Activated CD4-positive, alpha-beta T cell treated with anti-CD3 and anti-CD28 coated beads, Interleukin-2, amount 10 ng/mL, durations not matched to agents 24 days and 14 days (primary cell): ENCODE measurements at regions not wholly inside any gene's neighbourhood (a gene's known extent, or its start where the extent isn't known, plus 50 kb on each side); places are given as distances from the start of the nearest gene placed in this dataset.

Experiments
- DNase-seq: peaks from one replicate; pipeline ENCODE4 v3.0.0; 2022
- H3K27ac Mint-ChIP-seq: one replicate; pipeline ENCODE4 v1.8.0; 2022; ENCODE audit warnings: mild to moderate bottlenecking, mixed read lengths
- H3K27me3 Mint-ChIP-seq: one replicate; pipeline ENCODE4 v1.8.0; 2022; ENCODE audit warnings: mixed read lengths
- H3K36me3 Mint-ChIP-seq: one replicate; pipeline ENCODE4 v1.8.0; 2022; ENCODE audit warnings: low read depth, mild to moderate bottlenecking, mixed read lengths
- H3K4me1 Mint-ChIP-seq: one replicate; pipeline ENCODE4 v1.8.0; 2021; ENCODE audit warnings: mixed read lengths
- H3K4me3 Mint-ChIP-seq: one replicate; pipeline ENCODE4 v1.8.0; 2022; ENCODE audit warnings: mild to moderate bottlenecking, moderate library complexity, mixed read lengths
- H3K9me3 Mint-ChIP-seq: one replicate; pipeline ENCODE4 v1.8.0; 2021; ENCODE audit warnings: mixed read lengths
- intact Hi-C: fragments of 100-400 bp; cut with micrococcal nuclease; formaldehyde crosslinking; loops from one replicate; pipeline ENCODE4 v1.15.1; 2023

DNA sequence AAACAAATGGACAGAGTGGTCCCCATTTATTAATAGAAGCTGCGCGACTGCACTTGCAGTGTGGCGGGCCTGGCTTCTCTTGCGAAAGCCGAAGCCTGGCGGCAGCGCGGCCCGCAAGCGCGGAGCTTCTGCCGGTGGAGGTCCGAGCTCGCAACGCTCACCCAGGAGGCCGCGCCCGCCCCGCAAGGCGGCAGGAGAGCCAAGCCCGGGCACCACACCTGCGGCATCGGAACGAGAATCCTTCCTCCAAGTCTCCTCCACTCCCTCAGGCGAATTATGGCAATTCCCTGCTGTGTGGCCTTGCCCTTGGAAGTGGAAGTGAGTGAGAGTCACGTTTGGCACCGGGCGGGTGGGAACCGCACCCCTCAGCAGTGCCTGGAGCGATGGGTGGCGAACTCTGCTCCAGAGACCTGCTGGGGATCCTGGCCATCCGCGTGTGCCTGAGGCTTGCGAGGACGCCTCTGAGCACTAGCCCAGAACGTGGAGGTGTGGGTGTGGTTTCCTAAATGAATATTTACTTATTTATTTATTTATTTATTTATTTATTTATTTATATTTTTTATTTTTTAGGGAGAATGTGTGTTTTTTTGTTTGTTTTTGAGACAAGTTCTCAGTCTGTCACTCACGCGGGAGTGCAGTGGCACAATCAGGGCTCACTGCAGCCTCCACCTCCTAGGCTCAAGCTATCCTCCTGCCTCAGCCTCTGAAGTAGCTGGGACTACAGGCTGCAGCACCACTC is 133.7 kb upstream of the UBE2E1 start:
- H3K27ac Mint-ChIP-seq, result no peak overlapping the region
- intact Hi-C loops, result no loop called here
- H3K9me3 Mint-ChIP-seq, result no peaks in the 10 kb centered on the region
- H3K4me3 Mint-ChIP-seq, result no peak overlapping the region
- H3K36me3 Mint-ChIP-seq, result no peaks in the 10 kb centered on the region
- no peak for DNase-seq
- H3K4me1 Mint-ChIP-seq, result no peaks in the 10 kb centered on the region
- peaks cover 31% of the 10 kb centered on the region for H3K27me3 Mint-ChIP-seq

DNA sequence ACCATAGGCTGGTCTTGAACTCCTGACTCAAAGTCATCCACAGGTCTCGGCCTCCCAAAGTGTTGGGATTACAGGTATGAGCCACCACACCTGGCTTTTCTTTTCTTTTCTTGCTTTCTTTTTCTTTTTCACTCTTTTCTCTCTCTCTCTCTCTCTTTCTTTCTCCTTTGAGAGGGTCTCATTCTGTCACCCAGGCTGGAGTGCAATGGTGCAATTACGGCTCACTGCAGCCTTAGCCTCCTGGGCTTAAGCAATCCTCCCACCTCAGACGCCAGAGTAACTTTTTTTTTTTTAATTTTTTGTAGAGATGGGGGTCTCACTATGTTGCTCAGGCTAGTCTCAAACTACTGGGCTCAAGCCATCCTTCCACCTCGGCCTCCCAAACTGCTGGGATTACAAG is 133.1 kb upstream of the UBE2E1 start:
- H3K36me3 Mint-ChIP-seq, result no peaks in the 10 kb centered on the region
- no peaks in the 10 kb centered on the region for H3K4me1 Mint-ChIP-seq
- intact Hi-C loops, result no loop called here

DNA sequence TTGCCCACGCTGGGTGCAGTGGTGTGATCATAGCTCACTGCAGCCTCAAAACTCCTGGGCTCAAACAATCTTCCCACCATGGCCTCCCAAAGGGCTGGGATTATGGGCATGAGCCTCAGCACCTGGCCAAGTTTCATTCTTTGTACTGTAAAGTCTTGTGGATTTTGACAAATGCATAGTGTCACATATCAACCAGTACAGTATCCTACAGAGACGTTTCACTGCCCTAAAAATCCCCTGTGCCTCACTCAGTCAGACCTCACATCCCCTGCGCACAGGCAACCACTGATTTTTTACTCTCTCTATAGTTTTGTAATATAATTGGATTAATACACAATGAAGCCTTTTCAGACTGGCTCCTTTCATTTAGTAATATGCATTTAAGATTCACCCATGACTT is 130.7 kb upstream of the UBE2E1 start:
- Mint-ChIP-seq H3K4me1 (no peaks in the 10 kb centered on the region), H3K9me3 (no peaks in the 10 kb centered on the region), H3K27ac (no peak overlapping the region), H3K4me3 (no peak overlapping the region), H3K27me3 (peaks cover 28% of the 10 kb centered on the region), H3K36me3 (no peaks in the 10 kb centered on the region)
- intact Hi-C loops, result no loop called here
- no peak for DNase-seq

More for the DNA sequence above, 133.1 kb upstream of the UBE2E1 start:
- H3K27ac Mint-ChIP-seq, result no peak overlapping the region
- peaks cover 31% of the 10 kb centered on the region for H3K27me3 Mint-ChIP-seq
- no peak overlapping the region for H3K4me3 Mint-ChIP-seq
- no peaks in the 10 kb centered on the region for H3K9me3 Mint-ChIP-seq
- DNase-seq, result no peak

DNA sequence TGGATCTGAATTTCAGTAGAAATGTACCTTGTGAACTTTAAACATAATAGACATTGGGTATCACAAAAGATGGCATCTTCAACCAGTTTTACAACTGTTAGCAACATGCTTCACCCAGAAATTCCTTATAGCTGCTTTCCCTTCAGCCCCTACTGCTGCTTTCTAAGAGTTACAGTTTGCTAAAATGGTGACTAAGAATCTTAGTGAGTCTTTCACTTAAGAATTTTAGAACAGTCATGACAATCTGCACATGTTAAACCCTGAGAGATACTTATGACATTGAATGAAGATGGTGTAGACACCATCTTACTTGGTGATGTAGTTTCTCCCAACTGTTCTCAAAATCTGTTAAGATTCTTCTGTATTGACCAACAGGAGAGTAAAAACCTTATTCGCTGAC is 129.7 kb upstream of the UBE2E1 start:
- H3K36me3 Mint-ChIP-seq, result no peaks in the 10 kb centered on the region
- peaks cover 3% of the 10 kb centered on the region for H3K9me3 Mint-ChIP-seq
- no peak for DNase-seq
- H3K27me3 Mint-ChIP-seq, result peaks cover 22% of the 10 kb centered on the region
- no peak overlapping the region for H3K4me3 Mint-ChIP-seq
- no peaks in the 10 kb centered on the region for H3K4me1 Mint-ChIP-seq
- intact Hi-C loops, result no loop called here
- H3K27ac Mint-ChIP-seq, result no peak overlapping the region

DNA sequence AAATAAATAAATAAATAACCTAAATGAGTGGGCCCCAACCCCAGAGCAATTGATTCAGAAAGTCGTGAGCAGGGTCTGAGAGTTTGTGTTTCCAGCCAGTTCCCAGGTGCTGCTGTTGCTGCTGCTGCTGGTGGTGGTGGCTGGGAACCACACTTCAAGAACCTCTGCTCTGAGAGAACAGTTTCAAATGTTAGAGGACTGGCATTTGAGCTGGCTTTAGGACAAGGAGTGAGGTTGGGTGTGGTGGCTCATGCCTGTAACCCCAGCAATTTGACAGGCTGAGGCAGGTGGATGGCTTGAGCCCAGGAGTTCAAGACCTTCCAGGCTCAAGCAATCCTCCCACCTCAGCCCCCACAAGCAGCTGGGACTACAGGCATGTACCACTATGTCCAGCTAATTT is 123.1 kb upstream of the UBE2E1 start:
- no peaks in the 10 kb centered on the region for H3K27me3 Mint-ChIP-seq
- no peak overlapping the region for H3K4me3 Mint-ChIP-seq
- intact Hi-C loops, result no loop called here
- H3K27ac Mint-ChIP-seq, result no peak overlapping the region
- H3K9me3 Mint-ChIP-seq, result peaks cover 3% of the 10 kb centered on the region
- H3K36me3 Mint-ChIP-seq, result no peaks in the 10 kb centered on the region
- no peak for DNase-seq
- no peaks in the 10 kb centered on the region for H3K4me1 Mint-ChIP-seq

DNA sequence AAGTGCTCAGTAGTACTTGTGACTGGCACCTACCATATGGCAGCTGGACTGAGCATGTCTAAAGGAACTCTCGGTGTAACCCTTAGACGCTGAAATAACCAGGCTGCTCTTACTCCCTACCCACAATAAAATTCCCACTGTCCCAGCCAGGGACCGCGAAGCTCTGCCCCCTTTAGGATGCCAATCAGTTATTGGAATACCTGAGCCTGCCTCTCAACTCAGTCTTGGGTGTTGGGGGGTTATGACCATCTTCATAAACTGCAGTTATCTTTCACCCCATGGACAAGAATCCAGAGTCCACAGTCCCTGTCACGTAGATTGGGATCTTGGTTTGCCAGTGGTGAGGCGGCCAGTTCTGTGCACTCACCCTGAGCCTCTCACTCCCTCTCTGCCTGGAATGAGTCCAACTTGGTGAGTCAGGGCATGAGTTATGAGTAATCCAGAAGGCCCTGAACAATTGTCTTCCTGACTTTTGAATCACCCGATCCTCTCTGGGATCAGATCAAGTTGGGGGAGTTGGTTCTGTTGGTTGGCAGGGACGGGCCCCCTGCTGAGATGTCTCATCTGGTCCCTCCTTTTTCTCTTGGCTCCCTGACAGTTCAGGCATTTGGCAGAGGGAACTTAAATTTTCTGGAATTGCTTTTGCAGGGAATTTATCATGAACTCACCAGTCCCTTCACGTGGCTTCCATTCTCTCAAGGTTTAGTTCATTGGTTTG is 120.1 kb upstream of the UBE2E1 start:
- intact Hi-C loops, result no loop called here
- no peaks in the 10 kb centered on the region for H3K36me3 Mint-ChIP-seq
- H3K4me1 Mint-ChIP-seq, result no peaks in the 10 kb centered on the region
- no peak overlapping the region for H3K27ac Mint-ChIP-seq
- H3K27me3 Mint-ChIP-seq, result no peaks in the 10 kb centered on the region
- H3K9me3 Mint-ChIP-seq, result peaks cover 8% of the 10 kb centered on the region
- no peak for DNase-seq
- H3K4me3 Mint-ChIP-seq, result no peak overlapping the region

DNA sequence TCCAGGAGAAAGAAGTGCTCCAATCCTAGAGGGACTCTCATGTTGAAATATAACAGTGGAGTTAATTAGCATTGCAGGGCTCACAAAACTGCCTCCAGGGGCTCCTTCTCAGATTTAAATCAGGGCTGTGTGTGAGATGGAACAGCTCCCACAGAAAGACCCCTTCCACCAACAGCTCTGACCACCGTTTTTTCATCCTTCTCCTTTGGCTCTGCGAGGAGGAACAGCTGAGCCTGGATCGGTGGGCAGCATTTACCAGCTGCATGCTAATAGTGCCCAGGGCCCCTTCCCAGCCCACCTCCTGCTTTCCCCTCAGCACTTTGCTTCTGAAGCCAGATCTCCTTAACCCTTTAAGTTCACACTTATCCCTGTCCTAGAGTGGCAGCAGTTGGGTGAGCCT is 119.2 kb upstream of the UBE2E1 start:
- peaks cover 8% of the 10 kb centered on the region for H3K9me3 Mint-ChIP-seq
- DNase-seq, result no peak
- H3K27me3 Mint-ChIP-seq, result no peaks in the 10 kb centered on the region
- H3K27ac Mint-ChIP-seq, result no peak overlapping the region
- no peaks in the 10 kb centered on the region for H3K4me1 Mint-ChIP-seq
- intact Hi-C loops, result no loop called here
- no peak overlapping the region for H3K4me3 Mint-ChIP-seq
- no peaks in the 10 kb centered on the region for H3K36me3 Mint-ChIP-seq

DNA sequence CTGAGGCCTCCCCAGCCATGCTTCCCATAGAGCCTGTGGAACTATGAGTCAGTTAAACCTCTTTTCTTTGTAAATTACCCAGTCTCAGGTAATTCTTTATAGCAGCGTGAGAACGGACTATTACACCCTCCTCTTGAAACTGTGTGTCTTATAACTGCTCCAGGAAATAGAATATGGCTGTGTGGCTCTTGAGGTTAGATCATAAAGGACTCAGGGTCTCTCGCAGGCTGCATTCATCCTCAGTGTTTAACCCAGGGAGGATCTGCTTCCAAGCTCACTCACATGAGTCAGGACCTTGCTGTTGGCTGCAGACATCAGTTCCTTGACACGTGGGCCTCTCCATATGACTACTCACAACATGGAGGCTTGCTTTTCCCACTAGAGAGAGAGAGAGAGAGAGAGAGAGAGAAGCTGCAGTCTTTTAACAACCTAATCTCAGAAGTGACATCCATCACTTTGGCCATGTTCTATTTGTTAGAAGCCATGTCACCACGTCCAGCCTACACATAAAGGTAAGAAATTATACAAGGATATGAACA is 114.3 kb upstream of the UBE2E1 start:
- Mint-ChIP-seq H3K4me1 (no peaks in the 10 kb centered on the region), H3K4me3 (no peak overlapping the region), H3K36me3 (no peaks in the 10 kb centered on the region), H3K9me3 (peaks cover 8% of the 10 kb centered on the region), H3K27ac (no peak overlapping the region), H3K27me3 (peaks cover 1% of the 10 kb centered on the region)
- no peak for DNase-seq
- intact Hi-C loops, result no loop called here

DNA sequence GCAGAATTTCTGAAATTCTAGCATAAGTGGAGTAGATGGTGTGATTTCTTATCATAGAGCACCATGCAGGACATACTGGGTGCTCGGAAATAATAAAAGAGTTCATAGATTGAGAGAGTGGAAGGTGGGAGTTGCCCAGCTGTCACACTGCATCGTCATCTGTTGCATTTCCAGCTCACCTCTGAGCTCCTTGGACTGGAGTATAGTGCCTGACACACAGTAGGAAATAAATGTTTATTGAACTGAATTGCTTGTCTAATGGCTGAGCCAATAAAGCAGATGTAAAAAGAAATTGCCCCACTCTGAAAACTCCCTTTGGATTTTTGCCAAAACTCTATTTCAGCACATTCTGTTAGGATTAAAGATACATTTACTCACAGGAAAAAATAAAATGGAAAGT is 108.9 kb upstream of the UBE2E1 start:
- no peak for DNase-seq
- intact Hi-C loops, result no loop called here
- Mint-ChIP-seq H3K4me3 (no peak overlapping the region), H3K27ac (no peak overlapping the region), H3K36me3 (no peaks in the 10 kb centered on the region), H3K9me3 (no peaks in the 10 kb centered on the region), H3K27me3 (peaks cover 1% of the 10 kb centered on the region), H3K4me1 (no peaks in the 10 kb centered on the region)

DNA sequence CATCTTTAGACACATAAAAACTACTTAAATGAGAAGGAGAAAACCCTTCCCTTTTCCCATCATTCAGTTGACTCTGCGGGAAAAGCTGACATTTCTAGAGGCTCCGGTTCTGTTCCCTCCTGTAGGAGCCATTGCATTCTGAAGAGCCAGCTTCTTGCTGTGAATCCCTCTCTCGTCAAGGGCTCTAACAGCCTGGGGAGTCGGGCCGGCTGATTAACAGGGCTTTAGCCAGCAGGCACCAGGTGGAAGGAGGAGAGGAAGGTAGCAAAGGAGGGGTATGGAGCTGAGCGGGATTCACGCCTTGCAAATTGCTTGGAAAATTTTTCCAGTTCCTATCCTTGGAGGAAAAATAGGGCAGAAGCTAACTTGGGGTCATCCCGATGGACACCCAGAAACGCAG is 108.3 kb upstream of the UBE2E1 start:
- Mint-ChIP-seq H3K27ac (no peak overlapping the region), H3K36me3 (no peaks in the 10 kb centered on the region), H3K4me1 (no peaks in the 10 kb centered on the region), H3K4me3 (no peak overlapping the region), H3K9me3 (no peaks in the 10 kb centered on the region), H3K27me3 (peaks cover 1% of the 10 kb centered on the region)
- intact Hi-C loops, result no loop called here
- DNase-seq, result no peak

DNA sequence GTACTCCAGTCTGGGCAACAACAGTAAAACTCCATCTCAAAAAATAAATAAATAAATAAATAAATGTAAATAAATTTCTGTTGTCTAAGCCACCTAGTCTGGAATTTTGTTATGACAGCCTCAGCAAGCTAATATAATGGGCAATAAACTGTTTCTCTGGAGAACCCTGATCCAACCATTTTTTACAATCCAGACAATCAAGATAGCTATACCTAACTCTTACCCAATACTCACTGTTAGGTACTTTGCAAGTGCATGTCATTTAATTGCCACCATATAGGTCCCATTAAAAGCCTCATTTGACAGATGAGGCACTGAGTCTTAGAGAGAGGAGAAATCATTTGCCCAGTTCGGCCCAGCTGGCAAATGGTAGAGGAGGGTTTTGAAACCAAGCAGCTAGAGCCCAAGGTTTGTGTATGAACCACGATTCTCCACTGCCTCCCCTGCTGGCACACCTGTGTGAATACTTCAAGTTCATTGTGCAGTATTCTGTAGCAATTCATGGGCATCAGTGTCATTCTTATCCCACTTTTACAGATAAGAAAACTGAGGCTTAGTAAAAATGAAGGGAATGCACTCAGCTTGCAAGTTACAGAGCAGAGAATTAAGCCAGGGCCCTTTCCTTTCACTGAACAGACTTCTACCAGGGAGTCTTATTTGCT is 107.0 kb upstream of the UBE2E1 start:
- no peaks in the 10 kb centered on the region for H3K36me3 Mint-ChIP-seq
- no peaks in the 10 kb centered on the region for H3K9me3 Mint-ChIP-seq
- no peak overlapping the region for H3K27ac Mint-ChIP-seq
- no peak for DNase-seq
- peaks cover 4% of the 10 kb centered on the region for H3K27me3 Mint-ChIP-seq
- intact Hi-C loops, result no loop called here
- no peaks in the 10 kb centered on the region for H3K4me1 Mint-ChIP-seq
- no peak overlapping the region for H3K4me3 Mint-ChIP-seq

DNA sequence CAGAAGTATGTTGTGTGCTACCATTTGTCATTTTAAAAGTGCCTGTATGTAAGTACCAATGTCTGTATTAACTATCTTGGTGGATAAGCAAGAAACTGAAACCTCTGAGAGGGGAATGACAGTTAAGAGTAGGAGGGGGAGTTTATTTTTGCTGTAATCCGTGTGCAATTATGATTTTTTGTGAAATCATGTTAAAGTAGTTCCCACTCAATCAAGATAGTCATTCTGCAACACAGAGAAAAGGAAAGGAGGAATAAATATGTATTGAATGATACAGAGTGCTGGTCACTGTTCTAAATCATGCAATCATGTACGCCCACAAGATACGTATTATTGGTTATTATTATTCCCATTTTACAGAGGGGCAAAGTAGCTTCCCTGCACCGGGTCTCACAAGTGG is 105.1 kb upstream of the UBE2E1 start:
- H3K27me3 Mint-ChIP-seq, result peaks cover 2% of the 10 kb centered on the region
- H3K4me3 Mint-ChIP-seq, result no peak overlapping the region
- H3K9me3 Mint-ChIP-seq, result no peaks in the 10 kb centered on the region
- no peak overlapping the region for H3K27ac Mint-ChIP-seq
- intact Hi-C loops, result no loop called here
- H3K4me1 Mint-ChIP-seq, result no peaks in the 10 kb centered on the region
- H3K36me3 Mint-ChIP-seq, result no peaks in the 10 kb centered on the region
- no peak for DNase-seq

DNA sequence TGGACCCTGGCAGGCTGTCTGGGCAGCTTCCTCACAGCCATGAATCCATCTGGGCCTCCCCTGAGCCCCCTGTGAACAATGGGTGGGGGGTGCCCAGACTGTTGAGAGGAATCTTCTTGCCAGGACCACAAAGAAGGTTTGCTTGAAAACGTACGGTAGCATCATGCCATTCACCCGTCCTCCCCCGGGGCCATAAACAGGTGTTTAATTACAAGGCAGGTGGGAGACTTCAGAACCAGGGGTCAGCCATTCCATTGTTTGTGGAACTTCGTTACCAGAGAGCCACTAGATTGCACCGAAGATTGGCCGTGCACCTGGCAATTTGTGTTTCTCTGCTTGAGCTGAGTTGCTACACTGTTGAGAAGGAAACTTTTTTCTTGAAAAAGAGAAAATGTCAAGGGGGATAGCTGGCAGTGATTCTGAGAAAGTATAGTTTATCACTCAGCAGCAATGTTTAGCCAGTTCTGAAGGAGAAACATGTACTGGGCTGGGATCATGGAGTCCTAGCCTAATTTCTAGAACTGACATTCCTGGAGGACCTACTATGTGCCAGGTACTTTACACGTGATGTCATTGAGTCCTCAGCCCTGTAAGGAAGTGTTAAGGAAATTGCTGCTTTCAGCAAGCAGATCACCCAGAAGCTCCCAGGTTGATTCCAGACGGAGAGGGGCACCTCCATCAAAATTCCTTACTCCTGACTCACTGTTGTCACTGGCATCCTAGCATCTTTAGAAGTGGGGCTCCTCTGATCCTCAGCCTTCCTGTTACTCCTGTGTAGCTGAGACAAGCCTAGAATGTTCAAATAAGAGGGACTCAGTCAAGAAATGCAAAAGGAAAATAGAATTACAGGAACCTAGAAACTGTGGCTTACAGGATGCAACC is 103.8 kb upstream of the UBE2E1 start:
- peaks cover 2% of the 10 kb centered on the region for H3K4me1 Mint-ChIP-seq
- intact Hi-C loops, result no loop called here
- no peaks in the 10 kb centered on the region for H3K9me3 Mint-ChIP-seq
- H3K4me3 Mint-ChIP-seq, result no peak overlapping the region
- no peaks in the 10 kb centered on the region for H3K36me3 Mint-ChIP-seq
- DNase-seq, result no peak
- peaks cover 2% of the 10 kb centered on the region for H3K27me3 Mint-ChIP-seq
- no peak overlapping the region for H3K27ac Mint-ChIP-seq
